ACC112 (cell line): ENCODE measurements at regions not wholly inside any gene's neighbourhood (a gene's known extent, or its start where the extent isn't known, plus 50 kb on each side); places are given as distances from the start of the nearest gene placed in this dataset.

ENCODE experiments used
- H2AFZ ChIP-seq: fragments of 200-600 bp; sonication (generic); one replicate; pipeline ENCODE4 v1.6.0; 2017; ENCODE audit warnings: antibody characterized with exemption, low read length; ENCODE audit not compliant: unreplicated experiment
- H3K27ac ChIP-seq: fragments of 200-600 bp; sonication (generic); 2 replicates; pipeline ENCODE4 v1.5.1; 2014; ENCODE audit warnings: low read depth, mild to moderate bottlenecking, antibody characterized with exemption, low read length, moderate library complexity
- H3K27me3 ChIP-seq: fragments of 200-600 bp; sonication (generic); 2 replicates; pipeline ENCODE4 v1.6.1; 2014; ENCODE audit warnings: mild to moderate bottlenecking, antibody characterized with exemption, low read length, moderate library complexity, mixed read lengths; ENCODE audit not compliant: insufficient read depth
- H3K36me3 ChIP-seq: fragments of 200-600 bp; sonication (generic); 2 replicates; pipeline ENCODE4 v1.6.1; 2016; ENCODE audit warnings: mild to moderate bottlenecking, antibody characterized with exemption, low read length, moderate library complexity, mixed read lengths; ENCODE audit not compliant: insufficient read depth
- H3K4me1 ChIP-seq: fragments of 200-600 bp; sonication (generic); one replicate; pipeline ENCODE4 v1.6.1; 2016; ENCODE audit warnings: low read length, mixed read lengths; ENCODE audit not compliant: insufficient read depth, unreplicated experiment, control insufficient read depth
- H3K4me3 ChIP-seq: fragments of 200-600 bp; sonication (generic); 2 replicates; pipeline ENCODE4 v1.5.1; 2014; ENCODE audit warnings: mild to moderate bottlenecking, low read depth, low read length
- H3K79me2 ChIP-seq: fragments of 200-600 bp; sonication (generic); one replicate; pipeline ENCODE4 v1.6.0; 2016; ENCODE audit warnings: low read length; ENCODE audit not compliant: control insufficient read depth, unreplicated experiment, insufficient read depth

DNA sequence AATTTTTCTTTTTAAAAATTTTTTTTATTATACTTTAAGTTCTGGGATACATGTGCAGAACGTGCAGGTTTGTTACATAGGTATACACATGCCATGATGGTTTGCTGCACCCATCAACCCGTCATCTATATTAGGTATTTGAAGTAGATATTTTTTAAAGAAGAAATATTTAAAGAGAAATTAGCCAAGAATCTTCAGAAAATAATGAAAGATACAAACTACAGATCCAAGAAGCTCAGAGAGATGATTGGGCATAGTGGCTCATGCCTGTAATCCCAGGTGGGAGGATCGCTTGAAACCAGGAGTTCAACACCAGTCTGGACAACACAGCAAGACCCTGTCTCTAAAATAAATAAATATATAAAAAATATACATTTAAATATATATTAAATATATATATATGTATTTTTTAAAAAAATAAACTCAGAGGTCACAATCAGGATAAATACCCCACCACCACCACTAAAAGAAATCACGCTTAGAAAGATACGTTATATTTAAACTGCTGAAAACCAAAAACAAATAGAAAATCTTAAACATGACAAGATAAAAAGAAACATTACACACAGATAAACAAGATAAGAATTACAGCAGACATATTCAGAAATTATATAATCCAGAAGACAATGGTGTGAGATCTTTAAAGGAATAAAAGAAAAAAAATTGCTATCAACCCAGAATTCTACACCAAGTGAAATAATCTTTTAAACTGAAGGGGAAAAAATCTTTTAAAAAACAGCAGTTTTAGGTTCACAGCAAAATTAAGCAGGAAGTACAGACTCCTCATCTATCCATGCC, 57.5 kb downstream of the CSF2 start:
- H3K27me3 ChIP-seq: peaks cover 20% of the 10 kb centered on the region
- H3K36me3 ChIP-seq: no peaks in the 10 kb centered on the region
- no peak overlapping the region for H3K27ac ChIP-seq
- no peaks in the 10 kb centered on the region for H3K79me2 ChIP-seq
- no peak overlapping the region for H2AFZ ChIP-seq
- H3K4me3 ChIP-seq: no peak overlapping the region
- no peaks in the 10 kb centered on the region for H3K4me1 ChIP-seq

DNA sequence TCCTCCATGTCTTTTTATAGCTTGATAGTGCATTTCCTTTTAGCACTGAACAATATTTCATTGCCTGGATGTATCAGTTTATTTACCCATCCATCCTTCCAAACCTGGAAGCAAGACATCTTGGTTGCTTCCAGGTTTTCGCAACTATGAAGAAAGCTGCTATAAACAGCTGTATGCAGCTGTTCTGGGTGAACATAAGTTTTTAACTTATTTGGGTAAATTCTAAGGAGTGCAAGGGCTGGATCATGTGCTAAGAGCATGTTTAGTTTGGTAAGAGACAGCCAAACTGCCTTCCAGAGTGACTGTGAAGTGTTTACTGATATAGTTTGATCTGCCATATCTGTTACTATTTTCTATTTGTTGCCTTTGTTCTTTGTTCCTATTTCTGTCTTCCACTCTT, 58.5 kb downstream of the CSF2 start:
- Histone ChIP-seq H2AFZ (no peak overlapping the region), H3K4me3 (no peak overlapping the region), H3K4me1 (peaks cover 6% of the 10 kb centered on the region), H3K79me2 (no peaks in the 10 kb centered on the region), H3K36me3 (no peaks in the 10 kb centered on the region), H3K27ac (no peak overlapping the region), H3K27me3 (peaks cover 10% of the 10 kb centered on the region)

DNA sequence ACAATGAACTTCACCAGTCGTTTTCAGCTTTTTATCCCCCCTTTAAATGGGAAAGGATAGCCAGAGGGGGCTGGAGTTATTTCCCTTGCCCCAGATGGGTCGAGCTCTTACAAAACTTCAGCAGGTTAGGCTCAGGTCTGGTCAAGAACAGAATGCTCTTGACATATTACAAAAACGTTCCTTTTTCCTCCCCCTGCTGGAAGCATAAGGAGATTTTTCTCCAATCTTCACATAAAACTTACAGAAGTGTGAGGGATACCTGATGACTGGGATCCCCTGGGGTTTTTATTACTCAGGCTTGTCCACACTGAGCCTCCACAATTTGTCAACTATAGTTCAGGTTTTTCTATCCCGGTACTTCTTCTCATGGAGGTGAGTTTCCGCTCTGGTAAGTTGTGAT, 60.8 kb downstream of the CSF2 start:
- Histone ChIP-seq H3K4me1 (peaks cover 20% of the 10 kb centered on the region), H3K79me2 (no peaks in the 10 kb centered on the region), H3K27me3 (no peaks in the 10 kb centered on the region), H3K36me3 (no peaks in the 10 kb centered on the region), H2AFZ (no peak overlapping the region), H3K4me3 (no peak overlapping the region), H3K27ac (no peak overlapping the region)

DNA sequence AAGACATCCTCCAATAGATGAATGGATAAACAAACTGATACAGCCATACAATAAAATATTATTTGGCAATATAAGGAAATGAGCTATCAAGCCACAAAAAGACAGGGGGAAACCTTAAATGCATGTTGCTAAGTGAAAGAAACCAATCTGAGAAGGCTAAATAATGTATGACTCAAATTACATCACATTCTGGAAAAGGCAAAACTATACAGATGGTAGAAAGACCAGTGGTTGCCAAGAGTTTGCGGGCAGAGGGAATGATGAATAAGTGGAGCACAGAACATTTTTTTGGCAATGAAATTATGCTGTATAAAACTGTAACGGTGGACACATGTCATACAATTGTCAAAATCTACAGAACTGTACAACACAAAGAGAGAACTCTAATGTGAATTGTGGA, 63.3 kb downstream of the CSF2 start:
- no peak overlapping the region for H2AFZ ChIP-seq
- H3K79me2 ChIP-seq: no peaks in the 10 kb centered on the region
- no peaks in the 10 kb centered on the region for H3K27me3 ChIP-seq
- no peaks in the 10 kb centered on the region for H3K36me3 ChIP-seq
- no peak overlapping the region for H3K4me3 ChIP-seq
- peak overlapping the region; percentile 72 for H3K27ac ChIP-seq
- H3K4me1 ChIP-seq: peaks cover 20% of the 10 kb centered on the region

DNA sequence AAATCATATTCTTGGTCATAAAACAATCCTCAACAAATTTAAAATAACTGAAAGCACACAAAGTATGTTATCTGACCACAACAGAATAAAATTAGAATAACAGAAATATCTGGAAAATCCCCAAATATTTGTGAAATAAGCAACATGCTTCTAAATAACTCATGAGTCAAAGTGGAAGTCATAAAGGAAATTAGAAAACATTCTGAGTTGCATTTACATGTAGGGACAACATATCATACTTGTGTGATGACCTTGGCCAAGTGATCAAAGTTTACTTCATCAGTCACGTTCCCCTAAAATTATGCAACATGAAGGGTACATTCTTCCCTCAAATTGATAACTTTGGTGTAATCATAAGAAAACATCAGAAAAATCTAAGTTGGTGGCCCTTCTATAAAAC, 64.7 kb downstream of the CSF2 start:
- H3K27ac ChIP-seq: peak overlapping the region; percentile 73
- no peaks in the 10 kb centered on the region for H3K79me2 ChIP-seq
- peaks cover 3% of the 10 kb centered on the region; the same call in 1 of the 2 replicates for H3K36me3 ChIP-seq
- H3K4me3 ChIP-seq: no peak overlapping the region
- no peak overlapping the region for H2AFZ ChIP-seq
- H3K4me1 ChIP-seq: peaks cover 20% of the 10 kb centered on the region
- H3K27me3 ChIP-seq: no peaks in the 10 kb centered on the region
